ENCODE measurements at regions not wholly inside any gene's neighbourhood (a gene's known extent, or its start where the extent isn't known, plus 50 kb on each side); places are given as distances from the start of the nearest gene placed in this dataset.

- in situ Hi-C loops (cut with HindIII; ENCODE audit: low sequenced_read_pairs) = no loop called here
Measured at GRCh38 chr5:67541875-67542274, 345.3 kb upstream of the CD180 start.

GRCh38 chr5:67538855-67539506 lies 342.4 kb upstream of the CD180 start:
- in situ Hi-C loops (cut with HindIII; ENCODE audit: low sequenced_read_pairs) = no loop called here

DNA sequence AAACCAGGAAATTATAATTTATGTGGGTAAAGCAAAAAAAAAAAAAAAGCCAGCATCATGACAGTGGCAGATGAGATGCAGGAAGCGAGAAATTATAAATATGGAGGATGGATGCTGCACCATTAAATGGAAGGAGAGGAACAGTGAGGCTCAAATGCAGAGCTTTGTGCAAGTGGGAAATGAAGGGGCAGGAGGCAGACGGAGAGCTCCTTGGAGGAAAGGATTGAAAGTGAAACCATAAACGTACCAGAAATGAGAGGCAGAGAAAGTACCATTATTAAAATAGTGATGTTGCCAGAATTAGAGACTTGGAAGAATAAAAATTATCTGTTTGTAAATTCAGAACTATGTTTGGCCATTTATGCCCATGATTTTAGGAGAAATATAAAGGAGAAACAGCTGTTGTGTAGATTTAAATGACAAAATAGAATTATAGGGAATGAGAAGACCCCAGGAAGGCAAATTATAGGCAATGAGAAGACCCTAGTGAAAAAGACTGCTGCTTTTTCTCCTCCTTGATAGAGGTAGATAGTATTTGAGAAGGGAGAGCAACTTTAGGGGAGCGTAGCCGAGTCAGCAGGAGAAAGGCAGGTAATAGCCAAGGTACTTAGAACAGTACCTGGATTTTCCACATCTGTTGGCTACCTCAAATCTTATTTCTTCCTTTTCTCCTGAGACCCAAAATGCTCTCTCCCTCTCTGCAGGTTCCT lies 341.0 kb upstream of the CD180 start:
- in situ Hi-C loops (cut with HindIII; ENCODE audit: low sequenced_read_pairs) = no loop called here

DNA sequence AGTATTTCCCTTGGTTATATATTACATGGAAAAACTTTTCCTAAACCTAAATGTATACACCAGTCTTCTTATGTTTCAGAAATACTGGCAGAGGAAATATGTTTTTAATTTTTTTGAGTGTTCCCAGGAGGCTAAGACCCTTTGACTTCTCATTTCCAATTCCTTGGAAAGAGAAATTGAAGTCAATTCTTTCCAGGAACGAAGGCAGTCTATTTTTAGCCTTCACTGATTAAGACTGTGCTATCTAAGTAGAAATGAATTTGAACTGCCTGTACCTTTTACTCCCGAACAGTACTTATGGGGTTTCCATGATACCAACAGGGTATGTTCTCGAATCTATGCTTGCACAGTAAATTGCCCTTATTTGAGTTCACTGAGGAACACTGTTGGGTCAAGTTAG lies 340.3 kb upstream of the CD180 start:
- in situ Hi-C loops (cut with HindIII; ENCODE audit: low sequenced_read_pairs) = no loop called here

DNA sequence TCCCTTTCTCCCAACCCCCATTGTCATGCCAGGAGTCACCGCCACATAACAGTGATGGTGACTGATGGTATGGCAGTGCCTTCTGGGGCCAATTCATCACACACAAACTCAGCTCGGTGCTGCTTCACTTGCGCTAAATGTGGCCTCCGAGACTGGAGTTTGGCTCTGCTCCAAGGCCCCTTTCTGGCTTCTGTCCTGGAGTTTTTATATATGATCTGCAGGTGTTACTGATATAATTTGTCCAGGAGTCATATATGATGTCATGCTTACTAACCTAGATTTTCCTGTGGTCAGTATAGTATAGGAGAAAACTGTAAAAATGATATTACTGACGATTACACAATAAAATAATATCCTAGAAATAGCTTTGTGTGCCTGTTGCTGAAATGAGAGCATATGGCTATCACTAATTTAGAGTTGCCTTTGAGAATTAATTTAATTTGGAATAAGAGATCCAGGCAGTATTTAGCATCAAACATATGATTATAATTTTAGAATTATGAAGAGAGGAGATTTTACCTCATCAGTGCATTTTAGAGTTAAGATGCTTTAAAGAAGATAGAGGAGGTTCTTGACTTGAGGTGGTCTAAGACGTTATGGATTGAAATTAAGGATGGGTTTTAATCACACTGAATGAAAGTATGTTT lies 334.1 kb upstream of the CD180 start:
- in situ Hi-C loops (cut with HindIII; ENCODE audit: low sequenced_read_pairs) = no loop called here

GRCh38 chr5:67528953-67529352 lies 332.4 kb upstream of the CD180 start:
- in situ Hi-C loops (cut with HindIII; ENCODE audit: low sequenced_read_pairs) = no loop called here

GRCh38 chr5:67526793-67527192 lies 330.2 kb upstream of the CD180 start:
- in situ Hi-C loops (cut with HindIII; ENCODE audit: low sequenced_read_pairs) = no loop called here

DNA sequence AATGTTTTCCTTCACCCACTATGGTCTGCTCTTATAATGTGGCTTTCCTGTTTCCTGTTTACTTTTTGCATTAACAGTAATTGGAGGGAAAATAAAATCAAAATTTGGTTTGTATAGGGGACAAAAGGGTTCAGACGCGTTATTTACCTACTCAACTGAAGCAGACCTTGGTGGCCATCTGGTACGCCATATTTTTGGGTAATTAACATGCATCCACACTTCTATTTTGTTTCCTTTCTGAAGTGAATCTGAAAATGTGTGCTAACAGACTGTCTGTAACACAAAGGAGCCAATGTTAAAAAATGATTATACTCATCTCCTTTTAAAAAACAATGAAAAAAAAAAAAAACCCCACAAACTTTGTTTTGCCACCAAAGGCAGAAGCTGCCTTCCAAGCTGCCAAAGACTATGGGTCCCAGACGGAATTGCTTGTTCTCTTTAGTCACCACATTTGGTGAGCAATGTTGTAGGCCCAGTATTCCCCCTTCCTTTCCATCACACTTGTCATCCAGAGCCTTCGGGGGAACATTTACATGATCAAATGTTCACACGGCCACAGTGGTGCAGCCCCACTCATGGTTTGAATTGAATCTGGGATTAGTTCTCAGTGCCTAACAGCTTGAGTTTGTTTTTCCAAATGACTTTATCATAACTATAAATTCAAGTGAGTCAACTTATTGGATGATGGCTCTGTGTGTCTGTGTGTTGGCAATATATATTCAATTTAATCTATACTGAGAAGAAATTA lies 323.7 kb upstream of the CD180 start:
- in situ Hi-C loops (cut with HindIII; ENCODE audit: low sequenced_read_pairs) = no loop called here

DNA sequence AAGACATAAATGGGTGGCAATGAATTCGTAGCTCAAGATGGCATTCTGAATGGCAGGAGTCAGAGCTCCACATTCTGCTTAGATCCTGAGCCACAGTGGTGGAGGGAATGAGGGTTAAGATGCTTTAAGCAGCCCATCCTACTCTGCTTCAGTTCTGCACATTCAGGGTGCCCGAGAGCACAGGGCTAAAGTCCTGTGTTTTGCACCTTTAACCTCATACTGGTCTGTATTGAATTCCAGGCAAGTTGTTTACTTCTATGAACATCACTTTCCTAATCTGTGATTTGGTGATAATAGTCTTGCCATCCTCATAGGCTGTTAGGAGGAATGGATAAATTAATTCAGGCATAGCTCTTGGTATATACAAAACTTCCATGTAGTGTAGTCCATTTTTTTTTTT lies 321.6 kb upstream of the CD180 start:
- in situ Hi-C loops (cut with HindIII; ENCODE audit: low sequenced_read_pairs) = no loop called here

DNA sequence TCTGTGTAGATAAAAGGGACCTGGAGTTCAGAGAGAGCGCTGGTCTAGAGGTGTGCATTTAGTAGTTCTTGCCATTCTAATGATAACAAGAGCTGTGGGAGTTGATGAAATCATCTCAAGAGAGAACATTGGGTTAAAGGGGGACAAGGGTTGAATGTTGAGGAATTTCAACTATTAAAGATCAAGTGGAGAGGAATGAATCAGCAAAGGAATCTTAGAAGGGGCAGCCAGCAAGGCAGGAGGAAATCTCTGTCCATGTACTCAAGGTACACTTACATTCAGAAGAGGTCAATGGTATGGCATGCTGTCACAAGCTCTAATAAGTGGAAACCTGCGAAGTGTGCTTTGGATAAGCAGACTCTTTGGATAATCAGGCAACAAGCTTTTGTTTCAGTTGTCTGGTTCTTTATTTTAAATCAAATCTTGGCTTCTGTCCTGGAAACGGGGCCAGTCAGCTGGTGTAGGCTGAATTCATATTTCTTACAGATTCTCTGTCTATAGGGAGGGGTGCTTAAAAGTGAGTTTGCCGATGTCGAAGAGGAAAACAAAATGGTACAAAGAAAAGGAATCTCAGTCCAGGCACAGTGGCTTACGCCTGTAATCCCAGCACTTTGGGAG lies 320.5 kb upstream of the CD180 start:
- in situ Hi-C loops (cut with HindIII; ENCODE audit: low sequenced_read_pairs) = no loop called here

- in situ Hi-C loops (cut with HindIII; ENCODE audit: low sequenced_read_pairs) = no loop called here
Measured at GRCh38 chr5:67515762-67516161, 319.2 kb upstream of the CD180 start.

DNA sequence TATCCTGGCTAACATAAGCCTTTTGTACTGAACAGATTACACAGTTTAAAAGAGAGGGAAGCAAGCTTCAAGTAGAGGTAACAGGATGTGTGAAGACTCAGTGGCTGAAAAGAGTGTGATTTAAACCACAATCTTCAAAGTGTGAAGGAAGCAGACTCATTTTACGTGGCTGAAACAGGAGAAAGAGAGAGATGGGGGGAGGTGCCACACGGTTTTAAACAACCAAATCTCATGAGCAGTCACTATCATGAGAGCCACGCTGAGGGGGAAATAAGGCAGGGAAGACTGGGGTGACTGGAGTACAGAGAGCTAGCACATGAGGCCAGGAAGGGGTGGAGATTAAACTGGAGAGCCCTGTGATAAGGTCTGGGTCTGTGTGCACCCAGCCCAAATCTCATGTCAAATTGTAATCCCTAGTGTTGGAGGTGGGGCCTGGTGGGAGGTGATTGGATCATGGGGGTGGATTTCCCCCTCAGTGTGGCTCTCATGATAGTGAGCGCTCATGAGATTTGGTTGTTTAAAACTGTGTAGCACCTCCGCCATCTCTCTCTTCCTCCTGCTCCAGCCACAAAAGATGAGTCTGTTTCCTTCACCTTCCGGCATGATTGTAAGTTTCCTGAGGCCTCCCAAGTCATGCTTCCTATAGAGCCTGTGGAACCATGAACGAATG lies 318.6 kb upstream of the CD180 start:
- in situ Hi-C loops (cut with HindIII; ENCODE audit: low sequenced_read_pairs) = no loop called here

DNA sequence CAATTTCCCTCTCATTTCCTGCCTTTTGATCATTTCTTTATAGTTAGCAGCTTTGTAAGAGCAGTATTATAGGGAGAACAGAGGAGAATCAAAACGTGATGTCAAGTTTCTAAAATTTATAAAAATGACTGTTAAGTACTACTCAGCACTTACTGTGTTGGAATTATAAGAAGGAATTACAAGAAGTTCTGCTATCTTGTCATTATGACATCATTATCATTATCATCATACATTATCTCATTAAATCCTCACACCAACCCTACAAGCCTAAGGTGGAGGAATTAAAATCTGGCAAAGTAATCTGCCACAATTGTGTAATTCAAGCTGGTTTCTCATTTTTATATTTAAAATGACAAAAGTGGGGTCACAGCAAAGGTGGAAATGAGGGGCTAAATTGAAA lies 316.2 kb upstream of the CD180 start:
- in situ Hi-C loops (cut with HindIII; ENCODE audit: low sequenced_read_pairs) = no loop called here

GRCh38 chr5:67511911-67512310 lies 315.3 kb upstream of the CD180 start:
- in situ Hi-C loops (cut with HindIII; ENCODE audit: low sequenced_read_pairs) = no loop called here

- in situ Hi-C loops (cut with HindIII; ENCODE audit: low sequenced_read_pairs) = no loop called here
Measured at GRCh38 chr5:67510204-67510603, 313.6 kb upstream of the CD180 start.

- in situ Hi-C loops (cut with HindIII; ENCODE audit: low sequenced_read_pairs) = no loop called here
Measured at GRCh38 chr5:67509402-67510186, 313.0 kb upstream of the CD180 start.

- in situ Hi-C loops (cut with HindIII; ENCODE audit: low sequenced_read_pairs) = no loop called here
Measured at GRCh38 chr5:67506241-67506640, 309.6 kb upstream of the CD180 start.

- in situ Hi-C loops (cut with HindIII; ENCODE audit: low sequenced_read_pairs) = no loop called here
Measured at GRCh38 chr5:67502951-67503350, 306.4 kb upstream of the CD180 start.

DNA sequence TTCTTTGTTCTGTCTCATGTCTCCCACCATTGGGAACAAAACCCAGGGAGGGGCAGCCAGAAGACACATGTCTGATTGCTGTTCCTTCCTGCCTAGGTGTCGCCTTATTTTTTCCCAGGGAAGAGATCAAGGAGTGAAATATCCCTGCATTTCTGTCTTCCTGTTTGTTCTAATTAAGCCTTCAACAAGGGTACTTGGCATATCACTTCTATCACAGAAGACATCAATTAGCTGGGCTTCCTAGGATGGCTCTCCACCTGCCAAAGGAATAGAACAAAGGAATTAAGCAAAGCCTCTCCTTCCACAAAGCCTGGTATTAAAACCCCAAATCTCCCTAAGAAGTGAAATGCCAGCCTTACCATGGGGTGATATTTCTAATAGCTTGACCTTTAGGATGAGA lies 299.5 kb upstream of the CD180 start:
- in situ Hi-C loops (cut with HindIII; ENCODE audit: low sequenced_read_pairs) = no loop called here

DNA sequence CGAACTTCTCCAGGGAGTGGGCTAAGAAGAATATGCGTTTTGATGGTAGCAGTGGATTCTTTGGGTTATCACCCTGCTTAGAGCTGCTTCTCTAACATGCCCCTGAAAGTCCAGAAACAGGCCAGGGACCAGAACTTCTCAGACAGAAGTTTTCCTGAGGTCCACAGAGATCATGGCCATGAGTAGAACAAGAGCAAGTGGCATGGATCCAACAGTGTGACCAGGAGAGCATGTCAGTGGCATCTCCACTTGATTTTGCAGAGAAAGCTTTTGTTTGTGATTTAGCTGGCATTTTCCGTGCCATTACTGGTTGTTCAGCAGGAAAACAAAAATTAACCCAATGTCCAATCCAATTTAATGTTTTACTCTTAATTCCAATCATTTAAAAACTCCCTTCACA lies 298.5 kb upstream of the CD180 start:
- in situ Hi-C loops (cut with HindIII; ENCODE audit: low sequenced_read_pairs) = no loop called here

All from DLD1 (cell line).